GM23338 (cell line): ENCODE measurements at regions not wholly inside any gene's neighbourhood (a gene's known extent, or its start where the extent isn't known, plus 50 kb on each side); places are given as distances from the start of the nearest gene placed in this dataset.

Source experiments
- ATAC-seq: fragments of 200-7000 bp; cut with Tn5 transposase; 3 replicates; pipeline ENCODE4 v1.9.1; 2020
- DNase-seq: peaks from one replicate; pipeline ENCODE4 v3.0.0-alpha.2; 2015; ENCODE audit warnings: low spot score
- H2AFZ ChIP-seq: fragments of 200-600 bp; sonication (generic); 2 replicates; pipeline ENCODE4 v1.8.0; 2016; ENCODE audit warnings: antibody characterized with exemption, mild to moderate bottlenecking, moderate library complexity
- H3F3A ChIP-seq: fragments of 200-600 bp; sonication (generic); replicated peaks from 2 replicates; pipeline ENCODE4 v1.8.0; 2017; ENCODE audit warnings: antibody characterized with exemption, mixed run types, low read depth
- H3K27ac ChIP-seq: fragments of 200-600 bp; sonication (generic); 2 replicates; pipeline ENCODE4 v1.6.1; 2016; ENCODE audit warnings: low read depth
- H3K27me3 ChIP-seq: fragments of 200-600 bp; sonication (generic); 2 replicates; pipeline ENCODE4 v1.8.0; 2016; ENCODE audit warnings: mild to moderate bottlenecking, mixed run types, moderate library complexity; ENCODE audit not compliant: insufficient read depth
- H3K36me3 ChIP-seq: fragments of 200-600 bp; sonication (generic); 2 replicates; pipeline ENCODE4 v1.8.0; 2016; ENCODE audit warnings: mild to moderate bottlenecking; ENCODE audit not compliant: insufficient read depth
- H3K4me1 ChIP-seq: fragments of 200-600 bp; sonication (generic); 2 replicates; pipeline ENCODE4 v1.8.0; 2016; ENCODE audit warnings: mild to moderate bottlenecking, moderate library complexity; ENCODE audit not compliant: insufficient read depth
- H3K4me2 ChIP-seq: fragments of 200-600 bp; sonication (generic); 2 replicates; pipeline ENCODE4 v1.7.1; 2017; ENCODE audit warnings: mixed run types
- H3K4me3 ChIP-seq: fragments of 200-600 bp; sonication (generic); 2 replicates; pipeline ENCODE4 v1.6.1; 2016; ENCODE audit warnings: mixed run types
- H3K79me2 ChIP-seq: fragments of 200-600 bp; sonication (generic); replicated peaks from 2 replicates; pipeline ENCODE4 v1.8.0; 2017; ENCODE audit warnings: mild to moderate bottlenecking; ENCODE audit not compliant: insufficient read depth
- H3K9me2 ChIP-seq: fragments of 200-600 bp; sonication (generic); 2 replicates; pipeline ENCODE4 v1.8.0; 2017; ENCODE audit not compliant: insufficient read depth
- H4K20me1 ChIP-seq: fragments of 200-600 bp; sonication (generic); replicated peaks from 2 replicates; pipeline ENCODE4 v1.8.0; 2017; ENCODE audit warnings: mild to moderate bottlenecking; ENCODE audit not compliant: insufficient read depth
- H3K27ac Mint-ChIP-seq: 2 replicates; pipeline ENCODE4 v1.8.0; 2020; ENCODE audit warnings: inconsistent platforms, mild to moderate bottlenecking, moderate library complexity, mixed read lengths
- H3K27me3 Mint-ChIP-seq: 3 replicates; pipeline ENCODE4 v1.8.0; 2022; ENCODE audit warnings: low read depth, mild to moderate bottlenecking, moderate library complexity, mixed read lengths, inconsistent platforms; ENCODE audit not compliant: insufficient read depth, poor library complexity
- H3K36me3 Mint-ChIP-seq: 3 replicates; pipeline ENCODE4 v1.8.0; 2021; ENCODE audit warnings: low read depth, mild to moderate bottlenecking, inconsistent platforms, moderate library complexity, mixed read lengths
- H3K4me1 Mint-ChIP-seq: 3 replicates; pipeline ENCODE4 v1.8.0; 2020; ENCODE audit warnings: mild to moderate bottlenecking, inconsistent platforms, mixed read lengths
- H3K4me3 Mint-ChIP-seq: 3 replicates; pipeline ENCODE4 v1.8.0; 2021; ENCODE audit warnings: moderate library complexity, mild to moderate bottlenecking, inconsistent platforms, mixed read lengths
- H3K9me3 Mint-ChIP-seq: 3 replicates; pipeline ENCODE4 v1.8.0; 2020; ENCODE audit warnings: moderate library complexity, mild to moderate bottlenecking, inconsistent platforms, mixed read lengths
- CREB1 ChIP-seq: fragments of 250-450 bp; sonication (Bioruptor Pico); IDR thresholded peaks from 2 replicates; pipeline ENCODE4 v1.5.0; 2020; ENCODE audit warnings: low read depth, mild to moderate bottlenecking, moderate library complexity
- EZH2 ChIP-seq: fragments of 200-600 bp; sonication (generic); IDR thresholded peaks from one replicate; pipeline ENCODE4 v1.8.0; 2017; ENCODE audit warnings: antibody characterized with exemption, mild to moderate bottlenecking, low read depth; ENCODE audit not compliant: unreplicated experiment
- EZH2phosphoT487 ChIP-seq: fragments of 200-600 bp; sonication (generic); IDR thresholded peaks from one replicate; pipeline ENCODE4 v1.8.1; 2018; ENCODE audit warnings: antibody characterized with exemption; ENCODE audit not compliant: unreplicated experiment
- JUNB ChIP-seq: IDR thresholded peaks from one replicate; pipeline ENCODE4 v1.6.1; 2016; ENCODE audit warnings: antibody characterized with exemption; ENCODE audit not compliant: unreplicated experiment
- NANOG ChIP-seq: IDR thresholded peaks from 2 replicates; pipeline ENCODE4 v1.6.1; 2016; ENCODE audit warnings: antibody characterized with exemption, borderline replicate concordance
- POLR2AphosphoS5 ChIP-seq: IDR thresholded peaks from 2 replicates; pipeline ENCODE4 v1.6.1; 2016; ENCODE audit warnings: antibody characterized with exemption, low read depth
- STAT1 ChIP-seq: IDR thresholded peaks from one replicate; pipeline ENCODE4 v1.6.1; 2016; ENCODE audit warnings: antibody characterized with exemption; ENCODE audit not compliant: unreplicated experiment
- ZNF114 ChIP-seq: fragments of 250-450 bp; sonication (Bioruptor Pico); IDR thresholded peaks from 2 replicates; pipeline ENCODE4 v1.5.0; 2020; ENCODE audit warnings: mild to moderate bottlenecking, moderate library complexity
- ZNF331 ChIP-seq: fragments of 250-450 bp; sonication (Bioruptor Pico); IDR thresholded peaks from 2 replicates; pipeline ENCODE4 v1.5.0; 2020; ENCODE audit warnings: low read depth, mild to moderate bottlenecking, moderate library complexity
- ZNF462 ChIP-seq: fragments of 250-450 bp; sonication (Bioruptor Pico); IDR thresholded peaks from 2 replicates; pipeline ENCODE4 v1.5.0; 2020; ENCODE audit warnings: mild to moderate bottlenecking, moderate library complexity
- TF ChIP-seq, protein P1 (sequence below): IDR thresholded peaks from 2 replicates; pipeline ENCODE4 v1.6.1; 2016; ENCODE audit warnings: antibody characterized with exemption
- TF ChIP-seq, protein P2 (sequence below), 2 experiments: fragments of 200-600 bp in 1 of 2; sonication (generic) in 1 of 2; conservative IDR thresholded peaks; 2 replicates each; pipeline versions ENCODE4 v1.5.1 to v1.6.1; 2016 to 2017; ENCODE audit warnings: antibody characterized with exemption in 2 of 2, low read depth in 2 of 2, mild to moderate bottlenecking in 2 of 2, moderate library complexity in 1 of 2
- TF ChIP-seq, protein P3 (sequence below): IDR thresholded peaks from one replicate; pipeline ENCODE4 v1.6.1; 2018; ENCODE audit warnings: antibody characterized with exemption; ENCODE audit not compliant: unreplicated experiment

DNA sequence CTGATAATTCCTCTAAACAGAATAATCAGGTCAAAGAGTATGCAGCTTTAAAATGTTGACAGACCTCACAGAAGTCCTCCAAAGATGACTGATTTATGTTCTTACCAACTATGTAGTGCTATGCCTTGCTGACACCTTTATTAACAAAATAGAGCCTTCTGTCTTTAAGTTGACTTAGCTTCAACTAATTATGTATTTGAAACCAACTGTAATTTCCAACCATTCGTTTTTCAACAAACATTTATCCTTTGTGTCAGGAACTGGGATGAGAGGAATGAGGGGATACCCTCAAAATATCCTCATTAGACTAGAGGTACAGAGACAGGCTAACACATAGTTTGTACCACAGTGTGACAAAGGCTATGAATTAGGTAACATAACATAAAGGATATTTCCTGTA is 186.2 kb upstream of the ZNF217 start:
- Histone ChIP-seq H3K4me3 (no peak overlapping the region), H3K36me3 (no peaks in the 10 kb centered on the region), H3K79me2 (no peaks in the 10 kb centered on the region), H3K4me2 (no peak overlapping the region), H4K20me1 (no peaks in the 10 kb centered on the region), H3K27ac (no peak overlapping the region), H3K27me3 (no peaks in the 10 kb centered on the region), H3F3A (no peaks in the 10 kb centered on the region), H2AFZ (no peak overlapping the region), H3K9me2 (no peaks in the 10 kb centered on the region), H3K4me1 (no peaks in the 10 kb centered on the region)
- Mint-ChIP-seq H3K9me3 (no peaks in the 10 kb centered on the region), H3K4me3 (no peak overlapping the region), H3K27ac (no peak overlapping the region), H3K36me3 (no peaks in the 10 kb centered on the region), H3K4me1 (no peaks in the 10 kb centered on the region), H3K27me3 (peaks cover 7% of the 10 kb centered on the region)
- ATAC-seq (no peak), DNase-seq (no peak)
- TF ChIP-seq ZNF114 (CRISPR knock-in tag) (no peak), EZH2 (no peak), ZNF331 (no peak), CREB1 (no peak), EZH2phosphoT487 (no peak), JUNB (no peak), ZNF462 (CRISPR knock-in tag) (no peak), STAT1 (no peak), NANOG (no peak), POLR2AphosphoS5 (no peak)
- TF ChIP-seq, protein P1, sequence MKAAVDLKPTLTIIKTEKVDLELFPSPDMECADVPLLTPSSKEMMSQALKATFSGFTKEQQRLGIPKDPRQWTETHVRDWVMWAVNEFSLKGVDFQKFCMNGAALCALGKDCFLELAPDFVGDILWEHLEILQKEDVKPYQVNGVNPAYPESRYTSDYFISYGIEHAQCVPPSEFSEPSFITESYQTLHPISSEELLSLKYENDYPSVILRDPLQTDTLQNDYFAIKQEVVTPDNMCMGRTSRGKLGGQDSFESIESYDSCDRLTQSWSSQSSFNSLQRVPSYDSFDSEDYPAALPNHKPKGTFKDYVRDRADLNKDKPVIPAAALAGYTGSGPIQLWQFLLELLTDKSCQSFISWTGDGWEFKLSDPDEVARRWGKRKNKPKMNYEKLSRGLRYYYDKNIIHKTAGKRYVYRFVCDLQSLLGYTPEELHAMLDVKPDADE: no peak
- TF ChIP-seq, protein P2, sequence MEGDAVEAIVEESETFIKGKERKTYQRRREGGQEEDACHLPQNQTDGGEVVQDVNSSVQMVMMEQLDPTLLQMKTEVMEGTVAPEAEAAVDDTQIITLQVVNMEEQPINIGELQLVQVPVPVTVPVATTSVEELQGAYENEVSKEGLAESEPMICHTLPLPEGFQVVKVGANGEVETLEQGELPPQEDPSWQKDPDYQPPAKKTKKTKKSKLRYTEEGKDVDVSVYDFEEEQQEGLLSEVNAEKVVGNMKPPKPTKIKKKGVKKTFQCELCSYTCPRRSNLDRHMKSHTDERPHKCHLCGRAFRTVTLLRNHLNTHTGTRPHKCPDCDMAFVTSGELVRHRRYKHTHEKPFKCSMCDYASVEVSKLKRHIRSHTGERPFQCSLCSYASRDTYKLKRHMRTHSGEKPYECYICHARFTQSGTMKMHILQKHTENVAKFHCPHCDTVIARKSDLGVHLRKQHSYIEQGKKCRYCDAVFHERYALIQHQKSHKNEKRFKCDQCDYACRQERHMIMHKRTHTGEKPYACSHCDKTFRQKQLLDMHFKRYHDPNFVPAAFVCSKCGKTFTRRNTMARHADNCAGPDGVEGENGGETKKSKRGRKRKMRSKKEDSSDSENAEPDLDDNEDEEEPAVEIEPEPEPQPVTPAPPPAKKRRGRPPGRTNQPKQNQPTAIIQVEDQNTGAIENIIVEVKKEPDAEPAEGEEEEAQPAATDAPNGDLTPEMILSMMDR (conservative IDR thresholded peaks at IDR 0.05; ENCODE audit: low read depth in 2 of 2): no peak
- TF ChIP-seq, protein P3, sequence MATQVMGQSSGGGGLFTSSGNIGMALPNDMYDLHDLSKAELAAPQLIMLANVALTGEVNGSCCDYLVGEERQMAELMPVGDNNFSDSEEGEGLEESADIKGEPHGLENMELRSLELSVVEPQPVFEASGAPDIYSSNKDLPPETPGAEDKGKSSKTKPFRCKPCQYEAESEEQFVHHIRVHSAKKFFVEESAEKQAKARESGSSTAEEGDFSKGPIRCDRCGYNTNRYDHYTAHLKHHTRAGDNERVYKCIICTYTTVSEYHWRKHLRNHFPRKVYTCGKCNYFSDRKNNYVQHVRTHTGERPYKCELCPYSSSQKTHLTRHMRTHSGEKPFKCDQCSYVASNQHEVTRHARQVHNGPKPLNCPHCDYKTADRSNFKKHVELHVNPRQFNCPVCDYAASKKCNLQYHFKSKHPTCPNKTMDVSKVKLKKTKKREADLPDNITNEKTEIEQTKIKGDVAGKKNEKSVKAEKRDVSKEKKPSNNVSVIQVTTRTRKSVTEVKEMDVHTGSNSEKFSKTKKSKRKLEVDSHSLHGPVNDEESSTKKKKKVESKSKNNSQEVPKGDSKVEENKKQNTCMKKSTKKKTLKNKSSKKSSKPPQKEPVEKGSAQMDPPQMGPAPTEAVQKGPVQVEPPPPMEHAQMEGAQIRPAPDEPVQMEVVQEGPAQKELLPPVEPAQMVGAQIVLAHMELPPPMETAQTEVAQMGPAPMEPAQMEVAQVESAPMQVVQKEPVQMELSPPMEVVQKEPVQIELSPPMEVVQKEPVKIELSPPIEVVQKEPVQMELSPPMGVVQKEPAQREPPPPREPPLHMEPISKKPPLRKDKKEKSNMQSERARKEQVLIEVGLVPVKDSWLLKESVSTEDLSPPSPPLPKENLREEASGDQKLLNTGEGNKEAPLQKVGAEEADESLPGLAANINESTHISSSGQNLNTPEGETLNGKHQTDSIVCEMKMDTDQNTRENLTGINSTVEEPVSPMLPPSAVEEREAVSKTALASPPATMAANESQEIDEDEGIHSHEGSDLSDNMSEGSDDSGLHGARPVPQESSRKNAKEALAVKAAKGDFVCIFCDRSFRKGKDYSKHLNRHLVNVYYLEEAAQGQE: no peak
